ENCODE measurements at regions not wholly inside any gene's neighbourhood (a gene's known extent, or its start where the extent isn't known, plus 50 kb on each side); places are given as distances from the start of the nearest gene placed in this dataset.

GRCh38 chr4:19033816-19034733 is 1012.5 kb upstream of the LCORL start:
- H3F3A ChIP-seq (ENCODE audit: control insufficient read depth, insufficient read depth): no peaks in the 10 kb centered on the region
- no peaks in the 10 kb centered on the region for H3K9me3 ChIP-seq (ENCODE audit: control insufficient read depth, insufficient read depth, low read length)
- H3K27ac ChIP-seq (ENCODE audit: low read depth, low read length): no peak overlapping the region
- no peak for TF ChIP-seq CTCF (IDR thresholded peaks at IDR 0.05; ENCODE audit: low read depth, low read length, poor library complexity, severe bottlenecking)
- no peak for TF ChIP-seq EZH2phosphoT487 (IDR thresholded peaks at IDR 0.05; ENCODE audit: borderline replicate concordance, low read length)
- H3K36me3 ChIP-seq (ENCODE audit: control insufficient read depth, low read length): no peaks in the 10 kb centered on the region
- H3K9me2 ChIP-seq (replicated peaks; ENCODE audit: control insufficient read depth, low read length): no peaks in the 10 kb centered on the region
- no peaks in the 10 kb centered on the region for H3K79me2 ChIP-seq (ENCODE audit: control insufficient read depth, low read length)
- no peaks in the 10 kb centered on the region for H3K27me3 ChIP-seq (ENCODE audit: control insufficient read depth, low read length)
- H3K4me2 ChIP-seq (ENCODE audit: low read length): no peak overlapping the region
- no peaks in the 10 kb centered on the region for H4K20me1 ChIP-seq (ENCODE audit: control insufficient read depth, insufficient read depth, low read depth, low read length)
- no peaks in the 10 kb centered on the region for H3K4me1 ChIP-seq (ENCODE audit: control insufficient read depth, low read length)
- H3K4me3 ChIP-seq (ENCODE audit: low read length): no peak overlapping the region

GRCh38 chr4:19030536-19030935 is 1009.0 kb upstream of the LCORL start:
- no peaks in the 10 kb centered on the region for H3K79me2 ChIP-seq (ENCODE audit: control insufficient read depth, low read length)
- no peaks in the 10 kb centered on the region for H3F3A ChIP-seq (ENCODE audit: control insufficient read depth, insufficient read depth)
- no peak for TF ChIP-seq EZH2phosphoT487 (IDR thresholded peaks at IDR 0.05; ENCODE audit: borderline replicate concordance, low read length)
- TF ChIP-seq CTCF (IDR thresholded peaks at IDR 0.05; ENCODE audit: low read depth, low read length, poor library complexity, severe bottlenecking): no peak
- H3K9me3 ChIP-seq (ENCODE audit: control insufficient read depth, insufficient read depth, low read length): no peaks in the 10 kb centered on the region
- no peaks in the 10 kb centered on the region for H3K27me3 ChIP-seq (ENCODE audit: control insufficient read depth, low read length)
- no peaks in the 10 kb centered on the region for H3K4me1 ChIP-seq (ENCODE audit: control insufficient read depth, low read length)
- H3K4me3 ChIP-seq (ENCODE audit: low read length): no peak overlapping the region
- no peaks in the 10 kb centered on the region for H4K20me1 ChIP-seq (ENCODE audit: control insufficient read depth, insufficient read depth, low read depth, low read length)
- no peaks in the 10 kb centered on the region for H3K36me3 ChIP-seq (ENCODE audit: control insufficient read depth, low read length)
- H3K27ac ChIP-seq (ENCODE audit: low read depth, low read length): no peak overlapping the region
- H3K9me2 ChIP-seq (replicated peaks; ENCODE audit: control insufficient read depth, low read length): no peaks in the 10 kb centered on the region
- no peak overlapping the region for H3K4me2 ChIP-seq (ENCODE audit: low read length)

GRCh38 chr4:19030048-19030447 is 1008.5 kb upstream of the LCORL start:
- no peaks in the 10 kb centered on the region for H4K20me1 ChIP-seq (ENCODE audit: control insufficient read depth, insufficient read depth, low read depth, low read length)
- no peaks in the 10 kb centered on the region for H3F3A ChIP-seq (ENCODE audit: control insufficient read depth, insufficient read depth)

More at GRCh38 chr4:19030048-19030447, 1008.5 kb upstream of the LCORL start:
- Histone ChIP-seq H3K9me3 (ENCODE audit: control insufficient read depth, insufficient read depth, low read length) (no peaks in the 10 kb centered on the region), H3K79me2 (ENCODE audit: control insufficient read depth, low read length) (no peaks in the 10 kb centered on the region), H3K4me3 (ENCODE audit: low read length) (no peak overlapping the region), H3K9me2 (replicated peaks; ENCODE audit: control insufficient read depth, low read length) (no peaks in the 10 kb centered on the region), H3K4me1 (ENCODE audit: control insufficient read depth, low read length) (no peaks in the 10 kb centered on the region), H3K4me2 (ENCODE audit: low read length) (no peak overlapping the region), H3K27ac (ENCODE audit: low read depth, low read length) (no peak overlapping the region), H3K36me3 (ENCODE audit: control insufficient read depth, low read length) (no peaks in the 10 kb centered on the region), H3K27me3 (ENCODE audit: control insufficient read depth, low read length) (no peaks in the 10 kb centered on the region)
- no peak for TF ChIP-seq EZH2phosphoT487 (IDR thresholded peaks at IDR 0.05; ENCODE audit: borderline replicate concordance, low read length)
- no peak for TF ChIP-seq CTCF (IDR thresholded peaks at IDR 0.05; ENCODE audit: low read depth, low read length, poor library complexity, severe bottlenecking)

Measured in DOHH2 (cell line).